Left lung (tissue), 4 donors: ENCODE measurements at regions not wholly inside any gene's neighbourhood (a gene's known extent, or its start where the extent isn't known, plus 50 kb on each side); places are given as distances from the start of the nearest gene placed in this dataset.

Experiments used
- ATAC-seq: fragments of 200-7000 bp; cut with Tn5 transposase; one replicate; pipeline ENCODE4 v1.9.1; 2020; ENCODE audit warnings: moderate library complexity
- DNase-seq, 4 donors: peaks; one replicate each; pipeline ENCODE4 v3.0.0-alpha.2; 2013 to 2020
- H3K27ac ChIP-seq, 2 donors: fragments of 200-600 bp; sonication (generic) in 1 of 2; one replicate each; pipeline versions ENCODE4 v1.5.0 to v1.8.0; 2020 to 2021
- H3K27me3 ChIP-seq, 2 donors: fragments of 200-600 bp; sonication (generic) in 1 of 2; one replicate each; pipeline versions ENCODE4 v1.5.0 to v1.8.0; 2020 to 2021
- H3K36me3 ChIP-seq, 2 donors: fragments of 200-600 bp; sonication (generic) in 1 of 2; one replicate each; pipeline versions ENCODE4 v1.5.0 to v1.8.0; 2020 to 2021
- H3K4me1 ChIP-seq, 2 donors: fragments of 200-600 bp; one replicate each; pipeline ENCODE4 v1.8.0; 2021
- H3K4me3 ChIP-seq, 2 donors: fragments of 200-600 bp; sonication (generic) in 1 of 2; one replicate each; pipeline versions ENCODE4 v1.5.0 to v1.8.0; 2020 to 2021; ENCODE audit warnings: mild to moderate bottlenecking in 1 of 2
- H3K9me3 ChIP-seq, 2 donors: fragments of 200-600 bp; sonication (generic) in 1 of 2; one replicate each; pipeline versions ENCODE4 v1.5.0 to v1.8.0; 2020 to 2021
- CTCF ChIP-seq, 2 donors: fragments of 200-600 bp; sonication (generic) in 1 of 2; IDR thresholded peaks; one replicate each; pipeline versions ENCODE4 v1.5.0 to v1.8.0; 2021; ENCODE audit warnings: antibody characterized with exemption in 2 of 2
- intact Hi-C, 2 donors: fragments of 100-400 bp; cut with DNase I; formaldehyde crosslinking; loops; one replicate each; pipeline versions ENCODE4 v1.11.2 to v1.14.2; 2022
- donor health status: DM: no; HTN: yes; CAD: no.
- donor health status: DM: no; HTN: no; CAD: no.

DNA sequence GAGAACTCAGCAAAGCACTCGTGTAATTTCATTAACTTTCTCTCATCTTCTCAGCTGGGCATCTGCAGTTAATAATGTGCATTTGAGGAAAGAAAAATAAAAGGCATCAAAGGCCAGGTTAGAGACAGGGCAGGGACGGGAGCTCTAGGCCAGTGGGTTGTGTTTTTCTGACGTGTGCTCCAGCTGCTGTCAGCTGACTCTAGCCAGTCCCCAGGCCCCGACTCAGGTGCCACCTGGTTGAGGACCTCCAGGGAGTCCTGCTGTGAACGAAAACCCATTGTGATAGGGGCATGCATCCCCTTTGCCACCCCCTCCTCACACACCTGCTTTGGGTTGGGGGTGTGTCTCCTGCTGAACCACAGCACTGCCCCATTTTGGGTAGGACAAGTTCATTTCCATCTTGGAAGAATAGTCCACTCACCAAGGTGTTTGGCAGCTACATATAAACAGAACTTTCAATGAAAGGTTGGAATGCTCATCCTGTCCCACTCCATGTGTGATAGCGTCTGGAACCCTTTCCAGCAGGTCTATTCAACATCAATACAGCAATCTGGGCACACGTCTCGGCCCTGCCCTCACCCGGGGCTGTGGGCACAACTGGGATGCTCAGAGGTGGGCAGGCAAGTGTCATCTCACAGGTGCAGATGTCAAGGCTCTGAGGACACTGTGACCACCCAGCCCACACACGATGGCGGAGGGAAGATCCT, 146.1 kb upstream of the FAM20C start:
- DNase-seq (peak in 2 of 4 donors; percentile 19 to 43), ATAC-seq (no peak)
- intact Hi-C loops: no loop called here
- no peak for TF ChIP-seq CTCF (IDR thresholded peaks at IDR 0.05)
- Histone ChIP-seq H3K27ac (no peak overlapping the region), H3K27me3 (peaks cover 0 to 25% of the 10 kb centered on the region in 2 donors), H3K4me1 (peaks cover 0 to 4% of the 10 kb centered on the region in 2 donors), H3K9me3 (no peaks in the 10 kb centered on the region), H3K4me3 (no peak overlapping the region), H3K36me3 (no peaks in the 10 kb centered on the region)

DNA sequence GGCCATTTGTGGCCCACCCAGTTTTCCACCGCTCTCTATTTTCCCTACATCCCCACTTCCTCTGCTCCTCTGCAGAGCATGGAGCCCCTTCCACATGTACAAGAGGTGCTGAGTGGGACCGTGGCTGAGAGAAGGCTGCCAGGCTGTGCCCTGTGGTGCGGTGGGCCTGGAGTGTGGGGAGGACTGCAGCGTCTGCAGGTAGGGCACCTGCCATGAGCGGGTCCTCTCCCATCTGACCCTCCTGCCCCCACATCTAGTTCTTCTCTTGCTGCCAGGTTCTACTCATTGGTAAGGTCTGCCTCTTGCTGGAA, 145.6 kb upstream of the FAM20C start:
- no peaks in the 10 kb centered on the region for H3K9me3 ChIP-seq
- H3K36me3 ChIP-seq: no peaks in the 10 kb centered on the region
- H3K4me1 ChIP-seq: no peaks in the 10 kb centered on the region
- no peak for TF ChIP-seq CTCF (IDR thresholded peaks at IDR 0.05)
- DNase-seq: peak in 1 of 4 donors; percentile 19
- no peak overlapping the region for H3K4me3 ChIP-seq
- peaks cover 0 to 25% of the 10 kb centered on the region in 2 donors for H3K27me3 ChIP-seq
- ATAC-seq: no peak
- H3K27ac ChIP-seq: no peak overlapping the region
- intact Hi-C loops: no loop called here

- H3K4me1 ChIP-seq: peaks cover 0 to 14% of the 10 kb centered on the region in 2 donors
- peaks cover 0 to 2% of the 10 kb centered on the region in 2 donors for H3K9me3 ChIP-seq
- H3K36me3 ChIP-seq: no peaks in the 10 kb centered on the region
- TF ChIP-seq CTCF (IDR thresholded peaks at IDR 0.05): no peak
- DNase-seq (peak in 1 of 4 donors; percentile 10), ATAC-seq (peak; percentile 13)
- peaks cover 0 to 21% of the 10 kb centered on the region in 2 donors for H3K27me3 ChIP-seq
- no peak overlapping the region for H3K27ac ChIP-seq
- H3K4me3 ChIP-seq: no peak overlapping the region
- intact Hi-C loops: no loop called here
Measured at GRCh38 chr7:51456-52068, 140.8 kb upstream of the FAM20C start.

- Histone ChIP-seq H3K36me3 (no peaks in the 10 kb centered on the region), H3K27me3 (peaks cover 0 to 21% of the 10 kb centered on the region in 2 donors), H3K27ac (no peak overlapping the region), H3K9me3 (peaks cover 0 to 2% of the 10 kb centered on the region in 2 donors), H3K4me3 (no peak overlapping the region), H3K4me1 (peaks cover 0 to 14% of the 10 kb centered on the region in 2 donors)
- intact Hi-C loops: no loop called here
- DNase-seq: peak in 2 of 4 donors; percentile 14 to 61
- ATAC-seq: peak; percentile 70
- no peak for TF ChIP-seq CTCF (IDR thresholded peaks at IDR 0.05)
Measured at GRCh38 chr7:52100-52499, 140.3 kb upstream of the FAM20C start.

DNA sequence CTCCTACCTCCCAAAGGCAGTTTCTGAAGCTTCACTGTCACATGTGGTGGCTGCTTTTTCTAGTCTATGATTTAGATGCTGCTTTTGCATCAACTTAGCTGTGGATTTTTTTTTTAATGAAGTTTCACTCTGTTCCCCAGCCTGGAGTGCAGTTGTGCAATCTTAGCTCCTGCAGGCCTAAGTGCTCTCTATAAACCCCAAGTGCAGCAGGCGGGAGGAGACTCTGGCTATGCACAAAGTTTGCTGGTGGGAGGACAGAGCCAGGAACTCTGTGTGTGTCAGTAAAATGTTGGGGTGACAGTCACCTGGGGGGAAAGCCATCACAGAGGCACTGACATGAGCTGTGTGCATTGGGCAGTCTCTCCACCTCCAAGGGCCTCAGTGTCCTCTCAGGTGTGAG, 138.8 kb upstream of the FAM20C start:
- no peak overlapping the region for H3K4me3 ChIP-seq
- H3K9me3 ChIP-seq: peaks cover 0 to 2% of the 10 kb centered on the region in 2 donors
- H3K27me3 ChIP-seq: peaks cover 0 to 21% of the 10 kb centered on the region in 2 donors
- TF ChIP-seq CTCF (IDR thresholded peaks at IDR 0.05): no peak
- intact Hi-C loops: no loop called here
- DNase-seq: peak in 2 of 4 donors; percentile 30 to 65
- H3K27ac ChIP-seq: no peak overlapping the region
- H3K36me3 ChIP-seq: no peaks in the 10 kb centered on the region
- peaks cover 0 to 17% of the 10 kb centered on the region in 2 donors for H3K4me1 ChIP-seq
- peak; percentile 80 for ATAC-seq
